Activated CD4-positive, alpha-beta T cell treated with anti-CD3 and anti-CD28 coated beads, Interleukin-10, Interleukin-2, amounts not matched to agents 100 ng/mL and 50 ng/mL, durations not matched to agents 16 hours and 8 hours (primary cell): ENCODE measurements at regions not wholly inside any gene's neighbourhood (a gene's known extent, or its start where the extent isn't known, plus 50 kb on each side); places are given as distances from the start of the nearest gene placed in this dataset.

Source experiments
- DNase-seq: peaks from one replicate; pipeline ENCODE4 v3.0.0-alpha.2; 2020

DNA sequence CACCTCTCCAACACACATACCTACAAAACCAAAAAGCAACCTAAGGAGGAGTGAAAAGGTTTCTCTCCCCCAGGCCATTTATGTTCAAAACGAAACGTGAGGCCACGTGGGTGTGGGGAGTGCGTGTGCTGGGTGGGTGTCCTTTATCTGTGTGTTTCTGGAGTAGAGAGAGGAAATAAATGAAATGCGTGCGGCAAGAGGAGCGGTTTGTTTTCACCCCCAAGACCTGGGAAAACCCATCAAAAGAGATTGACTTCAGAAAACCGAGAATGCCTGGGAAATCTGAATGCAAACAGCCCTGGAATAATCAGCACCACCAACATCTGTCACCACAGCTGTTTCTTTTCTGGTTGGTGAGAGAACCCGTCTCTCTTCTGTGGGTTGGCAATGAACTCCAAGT lies 137.4 kb downstream of the INSIG2 start:
- DNase-seq: no peak

GRCh38 chr2:118224895-118225311 lies 136.6 kb downstream of the INSIG2 start:
- DNase-seq: no peak

GRCh38 chr2:118223992-118224894 lies 136.0 kb downstream of the INSIG2 start:
- peak; percentile 49 for DNase-seq

DNA sequence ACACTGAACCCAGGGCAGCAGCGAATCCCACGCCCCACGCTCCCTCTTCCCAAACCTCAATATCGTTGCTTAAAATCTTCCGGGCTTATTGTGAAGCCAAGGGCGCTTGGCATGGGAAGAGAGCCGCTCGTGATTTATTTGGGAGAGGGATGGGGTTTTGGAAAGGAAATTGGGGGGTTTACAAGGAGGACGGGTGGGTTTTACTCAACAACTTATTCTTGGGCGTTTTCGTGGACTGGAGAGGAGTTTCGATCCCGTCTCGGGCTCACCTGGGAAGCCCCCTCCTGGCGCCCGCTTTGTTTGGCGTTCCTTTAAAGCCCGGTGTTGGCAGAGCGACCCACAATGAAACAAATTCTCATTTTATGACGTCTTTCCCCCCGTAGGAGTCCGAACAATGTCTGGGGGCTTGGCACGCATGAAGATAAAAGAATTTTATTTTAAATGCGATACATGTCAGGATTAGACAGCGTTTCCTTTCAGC lies 135.3 kb downstream of the INSIG2 start:
- no peak for DNase-seq

DNA sequence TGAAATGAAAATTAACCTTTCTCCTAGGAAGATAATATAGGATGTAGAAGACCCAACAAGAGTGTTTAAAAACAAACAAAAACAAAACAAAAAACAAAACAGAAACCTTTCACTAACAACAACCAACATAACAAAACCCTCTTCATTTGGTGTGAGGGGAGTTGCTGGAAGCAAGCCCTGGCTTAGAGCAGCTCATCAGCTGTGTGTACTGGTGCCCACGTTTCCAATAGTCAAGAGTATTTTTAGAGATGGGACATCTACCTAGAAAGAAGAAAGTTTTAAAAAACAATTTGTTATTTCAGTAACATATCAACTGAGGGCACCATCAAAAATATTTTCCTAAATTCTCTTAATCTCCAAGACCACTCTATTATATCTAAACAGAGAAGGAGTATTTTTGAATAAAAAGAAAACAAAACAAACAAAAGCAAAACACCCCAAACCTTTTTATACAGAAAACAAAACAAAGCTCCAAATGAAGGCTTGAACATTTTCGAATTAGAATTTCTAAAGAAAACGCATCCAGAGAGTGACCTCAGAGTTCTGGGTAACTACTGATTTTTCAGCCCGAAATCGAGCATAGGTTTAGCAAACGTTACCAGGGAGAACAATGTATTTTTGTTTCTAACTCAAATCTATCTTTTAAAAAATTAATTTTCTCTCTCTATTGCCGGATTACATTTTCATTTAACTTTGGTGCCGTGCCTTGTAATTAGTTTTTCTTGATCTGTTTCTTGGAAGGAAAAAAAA lies 134.6 kb downstream of the INSIG2 start:
- DNase-seq: no peak

DNA sequence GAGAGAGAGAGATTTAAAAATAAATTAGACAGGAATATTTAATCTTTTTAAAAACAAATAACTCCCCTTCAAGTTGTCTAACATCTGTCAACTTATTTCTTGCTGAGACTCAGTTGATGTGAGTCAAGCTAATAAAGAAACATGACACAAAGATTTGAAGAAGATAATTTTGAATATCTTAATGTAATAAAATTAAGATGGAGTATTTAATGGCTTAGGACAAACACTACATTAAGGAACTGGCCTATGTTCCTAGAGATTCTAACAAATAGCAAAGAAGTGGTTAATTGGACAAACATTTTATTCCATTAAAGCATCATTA lies 134.0 kb downstream of the INSIG2 start:
- DNase-seq: no peak

- DNase-seq: peak; percentile 73
Measured at GRCh38 chr2:118221536-118222272, 133.4 kb downstream of the INSIG2 start.

- no peak for DNase-seq
Measured at GRCh38 chr2:118219611-118220010, 131.3 kb downstream of the INSIG2 start.

DNA sequence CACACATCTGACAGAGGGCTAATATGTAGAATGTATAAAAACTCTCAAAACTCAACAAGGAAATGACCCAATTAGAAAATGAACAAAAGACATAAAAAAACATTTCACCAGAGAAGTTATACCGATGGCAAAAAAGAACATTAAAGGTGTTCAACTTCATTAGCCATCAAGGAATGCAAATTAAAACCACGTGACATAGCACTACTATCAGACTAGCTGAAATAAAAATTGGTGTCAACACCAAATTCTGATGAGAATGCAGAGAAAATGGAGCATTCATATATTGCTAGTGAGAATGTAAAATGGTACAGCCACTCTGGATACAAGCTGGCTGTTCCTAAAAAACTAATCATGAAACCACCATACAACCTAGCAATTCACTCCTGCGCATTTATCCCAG lies 128.0 kb downstream of the INSIG2 start:
- DNase-seq: no peak

DNA sequence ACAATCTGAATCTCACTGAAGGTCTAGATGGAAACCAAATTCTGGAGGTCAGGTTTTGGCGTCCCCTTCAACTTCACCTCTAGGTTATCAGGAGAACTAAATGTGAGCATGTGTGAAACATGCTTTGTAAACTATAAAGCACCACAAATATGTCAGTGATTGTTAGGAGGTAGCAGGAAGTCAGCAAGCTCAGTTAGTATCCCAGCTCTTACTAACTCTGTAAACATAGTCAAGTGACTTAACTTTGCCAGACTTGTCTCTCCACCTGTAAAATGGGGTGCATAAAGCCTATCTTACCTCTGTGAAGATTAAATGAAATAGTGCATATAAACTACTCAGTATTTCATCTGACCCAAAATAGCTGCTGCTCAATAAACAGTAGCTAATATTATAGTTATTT lies 121.5 kb downstream of the INSIG2 start:
- no peak for DNase-seq

- no peak for DNase-seq
Measured at GRCh38 chr2:118207889-118208288, 119.6 kb downstream of the INSIG2 start.

DNA sequence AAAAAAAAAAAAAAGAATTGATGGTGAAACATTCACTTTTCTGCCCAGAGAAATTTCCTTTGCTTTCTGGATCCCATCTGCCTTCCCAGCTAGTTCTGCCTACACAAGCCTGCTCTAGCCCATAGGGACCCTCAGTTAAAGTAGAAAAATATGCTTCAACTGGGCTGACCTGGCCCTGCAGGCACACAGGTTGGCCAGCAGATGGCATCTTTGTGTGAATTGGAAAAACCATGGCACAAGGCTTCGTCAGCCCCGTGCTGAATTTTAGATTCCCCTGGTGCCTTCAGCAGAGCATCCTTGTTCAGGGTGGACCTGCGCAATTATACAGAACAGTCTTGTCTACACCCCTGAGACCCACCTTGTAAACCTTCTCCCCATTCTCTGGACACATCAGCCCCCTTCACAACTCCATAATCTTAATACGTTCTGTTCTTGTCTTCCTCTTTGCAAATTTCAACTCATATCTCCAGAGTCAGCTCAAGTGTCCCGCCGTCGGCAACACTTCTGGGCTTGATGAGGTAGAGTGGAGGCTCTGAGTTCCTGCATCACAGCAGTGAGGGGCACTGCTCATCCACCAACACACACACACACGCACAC lies 114.5 kb downstream of the INSIG2 start:
- peak; percentile 63 for DNase-seq

GRCh38 chr2:118198268-118198667 lies 110.0 kb downstream of the INSIG2 start:
- DNase-seq: no peak

GRCh38 chr2:118197011-118197675 lies 108.9 kb downstream of the INSIG2 start:
- DNase-seq: no peak

DNA sequence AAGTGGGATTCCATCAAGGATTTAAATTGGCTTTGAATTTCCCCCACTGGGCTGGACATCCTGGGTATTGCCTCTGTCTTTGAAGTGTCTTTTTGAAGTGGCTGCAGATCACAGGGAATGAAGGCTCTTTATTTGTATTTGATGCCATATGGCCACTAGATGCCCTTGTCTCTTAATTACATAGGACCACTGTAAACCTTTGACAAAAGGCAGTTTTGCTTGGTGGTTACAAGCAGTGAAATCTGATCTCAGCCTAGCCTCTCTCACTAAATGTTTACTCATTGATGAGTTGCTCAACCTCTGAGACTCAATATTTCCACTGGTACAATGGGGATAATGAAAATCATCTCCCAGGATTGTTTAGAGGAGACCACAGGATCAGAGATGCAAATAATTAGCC lies 102.2 kb downstream of the INSIG2 start:
- DNase-seq: no peak

DNA sequence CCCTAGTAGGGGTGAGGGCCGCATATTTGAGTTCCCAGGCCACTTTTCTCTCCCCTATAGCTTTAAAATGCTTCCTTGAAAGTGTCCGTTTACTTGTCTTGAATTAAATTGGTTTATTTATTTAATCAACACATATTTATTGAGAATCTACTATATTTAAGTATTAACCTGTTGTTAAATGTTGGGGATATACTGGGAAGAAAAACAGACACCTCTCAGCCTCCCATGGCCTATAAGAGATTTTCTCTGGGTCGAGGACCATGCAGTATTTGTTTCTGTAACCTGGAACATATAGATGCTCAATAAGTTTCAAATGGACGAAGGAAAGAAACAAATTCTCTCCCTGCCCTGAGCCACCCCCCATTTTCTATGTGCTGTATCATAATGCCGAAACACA lies 98.6 kb downstream of the INSIG2 start:
- no peak for DNase-seq

DNA sequence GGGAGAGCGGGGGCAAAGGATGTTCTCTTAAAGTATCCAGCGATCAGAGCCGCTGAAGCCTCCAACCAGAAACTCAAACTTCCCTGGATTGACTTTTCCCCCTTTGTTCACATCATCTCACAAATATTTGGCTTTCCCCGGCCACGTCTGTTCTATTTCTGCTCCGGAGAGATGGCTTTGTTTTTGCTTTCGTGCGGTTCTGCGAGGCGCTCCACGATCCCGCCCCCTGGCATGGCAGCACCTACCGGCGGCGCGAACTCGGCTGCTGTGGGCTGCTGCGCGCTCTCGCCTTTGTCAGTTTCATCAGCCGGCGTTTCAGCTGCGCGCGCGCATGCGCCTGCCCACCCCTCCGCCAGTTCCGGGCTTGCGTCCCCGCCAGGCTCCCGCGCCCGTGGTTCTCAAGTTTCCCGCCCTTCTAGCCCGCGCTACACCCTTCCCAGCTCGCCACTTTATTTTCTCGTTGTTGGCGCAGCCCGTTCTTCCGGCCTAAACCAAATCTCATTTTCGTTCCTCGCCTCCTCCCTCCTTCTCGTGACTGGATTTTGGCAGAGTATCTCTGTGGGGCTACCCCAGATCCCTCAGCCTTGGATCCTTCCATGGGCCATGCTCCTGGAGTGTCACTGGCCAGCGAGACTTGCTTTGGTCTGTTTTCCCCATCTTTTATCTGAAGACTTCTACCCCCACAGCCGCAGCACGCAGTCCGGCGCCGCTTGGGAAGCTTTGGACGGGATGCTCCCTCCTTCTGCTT lies 98.0 kb downstream of the INSIG2 start:
- DNase-seq: peak; percentile 92

DNA sequence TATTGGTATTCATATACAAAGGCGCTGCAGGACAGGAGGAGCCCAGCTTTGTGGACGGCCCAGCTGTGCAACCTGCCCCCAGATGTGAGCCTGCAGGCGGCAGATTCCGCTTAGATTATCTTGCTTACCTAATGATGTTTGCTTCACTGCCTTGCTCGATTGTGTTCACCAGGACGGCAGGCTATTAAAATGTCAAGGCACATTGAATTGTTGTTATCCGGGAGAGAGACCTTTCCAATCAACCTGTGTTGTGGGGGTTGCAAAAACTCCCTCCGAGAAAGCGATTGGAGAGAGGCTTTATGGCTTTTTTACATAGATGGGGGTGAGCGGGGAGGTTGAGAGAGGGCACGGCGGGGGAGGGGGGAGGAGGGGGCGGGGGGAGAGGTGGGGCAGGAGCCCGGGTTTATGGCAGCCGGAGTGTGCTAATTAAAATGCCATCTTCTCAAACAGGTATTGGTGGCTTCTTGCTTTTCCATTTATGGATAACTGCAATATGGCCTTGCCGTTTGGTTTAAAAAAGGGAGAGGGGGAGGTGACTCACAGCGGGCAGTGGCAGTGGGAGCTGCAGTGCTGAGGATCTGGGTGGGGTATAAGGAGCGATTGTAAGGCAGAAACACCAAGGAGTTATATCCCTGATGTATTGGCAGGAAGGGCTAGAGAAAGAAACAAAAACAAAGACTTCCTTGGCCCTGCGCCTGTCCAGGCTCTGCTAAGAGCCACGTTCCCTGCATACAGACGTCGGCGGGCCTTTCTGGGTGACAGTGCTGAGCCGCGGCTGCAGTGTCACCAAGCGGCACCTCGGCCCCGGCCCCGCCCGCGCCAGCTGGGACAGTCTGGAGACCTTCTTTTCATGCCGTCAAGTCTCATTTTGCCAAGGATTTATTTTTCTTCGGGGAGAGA lies 97.2 kb downstream of the INSIG2 start:
- DNase-seq: peak; percentile 67

GRCh38 chr2:118183381-118183780 lies 95.1 kb downstream of the INSIG2 start:
- no peak for DNase-seq

DNA sequence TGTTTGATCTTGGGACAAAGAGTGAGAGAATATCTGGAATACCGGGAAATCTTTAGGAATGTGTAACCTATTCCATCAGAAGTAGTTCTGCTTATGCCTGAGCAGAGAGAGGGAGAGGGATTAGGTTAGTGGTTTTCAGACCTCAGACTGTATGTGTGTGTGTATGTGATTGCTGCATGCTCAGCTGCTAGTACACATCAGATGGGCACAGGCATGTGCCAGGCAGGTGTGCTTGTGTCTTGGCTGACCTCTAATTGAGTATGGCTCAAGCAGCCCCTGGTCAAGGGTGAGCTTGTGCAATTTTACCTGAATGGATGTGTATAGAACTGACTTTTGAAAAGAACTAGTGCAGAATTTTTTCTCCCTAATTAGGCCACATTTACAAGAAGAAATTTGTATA lies 91.2 kb downstream of the INSIG2 start:
- DNase-seq: no peak

DNA sequence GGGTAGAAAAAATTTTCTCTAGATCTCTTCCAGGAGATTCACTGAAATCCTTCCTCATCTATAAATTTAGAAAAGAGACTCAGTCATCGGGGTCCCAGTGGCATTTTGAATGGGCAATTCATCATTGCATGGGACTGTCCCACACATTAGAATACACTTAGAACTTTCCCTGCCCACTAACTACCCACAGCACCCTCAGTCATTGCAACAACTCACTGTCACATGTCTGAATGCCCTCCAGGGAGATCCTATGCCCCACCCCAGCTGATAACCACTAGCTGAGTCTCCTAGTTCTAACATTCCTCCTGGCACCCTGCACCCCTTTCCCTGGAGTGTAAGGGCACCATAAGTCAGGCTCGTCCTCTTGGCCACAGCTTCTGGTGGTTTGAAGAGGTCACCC lies 89.6 kb downstream of the INSIG2 start:
- DNase-seq: no peak
